ENCODE measurements at regions not wholly inside any gene's neighbourhood (a gene's known extent, or its start where the extent isn't known, plus 50 kb on each side); places are given as distances from the start of the nearest gene placed in this dataset.

- no CpG with 5 or more reads among the region's 1 CpG for WGBS (ENCODE audit: insufficient coverage)
Observed at GRCh38 chr4:66885501-66886165, 659.7 kb downstream of the CENPC start.

GRCh38 chr4:66876946-66877345 is 668.4 kb downstream of the CENPC start:
- no peak for DNase-seq
- Histone ChIP-seq H3K4me1 (ENCODE audit: control insufficient read depth, insufficient read depth, low read length) (no peaks in the 10 kb centered on the region), H3K27me3 (ENCODE audit: control insufficient read depth, insufficient read depth, low read length) (no peaks in the 10 kb centered on the region), H3K36me3 (ENCODE audit: control insufficient read depth, insufficient read depth, low read length) (no peaks in the 10 kb centered on the region), H3K27ac (ENCODE audit: low read length) (no peak overlapping the region), H3K4me3 (ENCODE audit: low read length) (no peak overlapping the region), H3K9me3 (replicated peaks; ENCODE audit: control insufficient read depth, low read depth, low read length) (no peaks in the 10 kb centered on the region)
- WGBS (ENCODE audit: insufficient coverage) = no CpG with 5 or more reads among the region's 2 CpGs

More at GRCh38 chr4:66885501-66886165, 659.7 kb downstream of the CENPC start:
- Histone ChIP-seq H3K9me3 (replicated peaks; ENCODE audit: control insufficient read depth, low read depth, low read length) (peaks cover 3% of the 10 kb centered on the region), H3K27me3 (ENCODE audit: control insufficient read depth, insufficient read depth, low read length) (no peaks in the 10 kb centered on the region), H3K36me3 (ENCODE audit: control insufficient read depth, insufficient read depth, low read length) (no peaks in the 10 kb centered on the region), H3K4me1 (ENCODE audit: control insufficient read depth, insufficient read depth, low read length) (no peaks in the 10 kb centered on the region), H3K4me3 (ENCODE audit: low read length) (no peak overlapping the region), H3K27ac (ENCODE audit: low read length) (no peak overlapping the region)
- DNase-seq = no peak

GRCh38 chr4:66872661-66873060 is 672.6 kb downstream of the CENPC start:
- Histone ChIP-seq H3K36me3 (ENCODE audit: control insufficient read depth, insufficient read depth, low read length) (no peaks in the 10 kb centered on the region), H3K27ac (ENCODE audit: low read length) (no peak overlapping the region), H3K27me3 (ENCODE audit: control insufficient read depth, insufficient read depth, low read length) (no peaks in the 10 kb centered on the region), H3K4me1 (ENCODE audit: control insufficient read depth, insufficient read depth, low read length) (no peaks in the 10 kb centered on the region), H3K4me3 (ENCODE audit: low read length) (no peak overlapping the region), H3K9me3 (replicated peaks; ENCODE audit: control insufficient read depth, low read depth, low read length) (no peaks in the 10 kb centered on the region)
- WGBS (ENCODE audit: insufficient coverage) = no CpG with 5 or more reads among the region's 1 CpG
- no peak for DNase-seq

- DNase-seq = no peak
- H3K36me3 ChIP-seq (ENCODE audit: control insufficient read depth, insufficient read depth, low read length) = no peaks in the 10 kb centered on the region
Observed at GRCh38 chr4:66863481-66863880, 681.8 kb downstream of the CENPC start.

GRCh38 chr4:66855956-66856355 is 689.3 kb downstream of the CENPC start:
- Histone ChIP-seq H3K27ac (ENCODE audit: low read length) (no peak overlapping the region), H3K36me3 (ENCODE audit: control insufficient read depth, insufficient read depth, low read length) (no peaks in the 10 kb centered on the region), H3K9me3 (replicated peaks; ENCODE audit: control insufficient read depth, low read depth, low read length) (no peaks in the 10 kb centered on the region), H3K4me1 (ENCODE audit: control insufficient read depth, insufficient read depth, low read length) (no peaks in the 10 kb centered on the region), H3K27me3 (ENCODE audit: control insufficient read depth, insufficient read depth, low read length) (no peaks in the 10 kb centered on the region), H3K4me3 (ENCODE audit: low read length) (no peak overlapping the region)
- DNase-seq = no peak
- WGBS (ENCODE audit: insufficient coverage) = no CpG with 5 or more reads among the region's 1 CpG

More at GRCh38 chr4:66863481-66863880, 681.8 kb downstream of the CENPC start:
- no peaks in the 10 kb centered on the region for H3K4me1 ChIP-seq (ENCODE audit: control insufficient read depth, insufficient read depth, low read length)
- no peak overlapping the region for H3K27ac ChIP-seq (ENCODE audit: low read length)
- H3K27me3 ChIP-seq (ENCODE audit: control insufficient read depth, insufficient read depth, low read length) = no peaks in the 10 kb centered on the region
- no peak overlapping the region for H3K4me3 ChIP-seq (ENCODE audit: low read length)
- H3K9me3 ChIP-seq (replicated peaks; ENCODE audit: control insufficient read depth, low read depth, low read length) = no peaks in the 10 kb centered on the region

- H3K4me1 ChIP-seq (ENCODE audit: control insufficient read depth, insufficient read depth, low read length) = no peaks in the 10 kb centered on the region
- H3K4me3 ChIP-seq (ENCODE audit: low read length) = no peak overlapping the region
- no peaks in the 10 kb centered on the region for H3K27me3 ChIP-seq (ENCODE audit: control insufficient read depth, insufficient read depth, low read length)
- no peak overlapping the region for H3K27ac ChIP-seq (ENCODE audit: low read length)
- no peaks in the 10 kb centered on the region for H3K9me3 ChIP-seq (replicated peaks; ENCODE audit: control insufficient read depth, low read depth, low read length)
- no peak for DNase-seq
- H3K36me3 ChIP-seq (ENCODE audit: control insufficient read depth, insufficient read depth, low read length) = no peaks in the 10 kb centered on the region
- no CpG with 5 or more reads among the region's 3 CpGs for WGBS (ENCODE audit: insufficient coverage)
Observed at GRCh38 chr4:66853845-66854244, 691.5 kb downstream of the CENPC start.

GRCh38 chr4:66852843-66853242 is 692.5 kb downstream of the CENPC start:
- DNase-seq = peak; percentile 10

GRCh38 chr4:66849596-66849995 is 695.7 kb downstream of the CENPC start:
- H3K27me3 ChIP-seq (ENCODE audit: control insufficient read depth, insufficient read depth, low read length) = no peaks in the 10 kb centered on the region
- no peak overlapping the region for H3K27ac ChIP-seq (ENCODE audit: low read length)
- no peaks in the 10 kb centered on the region for H3K4me1 ChIP-seq (ENCODE audit: control insufficient read depth, insufficient read depth, low read length)
- H3K9me3 ChIP-seq (replicated peaks; ENCODE audit: control insufficient read depth, low read depth, low read length) = no peaks in the 10 kb centered on the region
- H3K36me3 ChIP-seq (ENCODE audit: control insufficient read depth, insufficient read depth, low read length) = no peaks in the 10 kb centered on the region
- no CpG with 5 or more reads among the region's 1 CpG for WGBS (ENCODE audit: insufficient coverage)
- no peak for DNase-seq
- no peak overlapping the region for H3K4me3 ChIP-seq (ENCODE audit: low read length)

More at GRCh38 chr4:66852843-66853242, 692.5 kb downstream of the CENPC start:
- Histone ChIP-seq H3K27ac (ENCODE audit: low read length) (no peak overlapping the region), H3K36me3 (ENCODE audit: control insufficient read depth, insufficient read depth, low read length) (no peaks in the 10 kb centered on the region), H3K9me3 (replicated peaks; ENCODE audit: control insufficient read depth, low read depth, low read length) (no peaks in the 10 kb centered on the region), H3K4me3 (ENCODE audit: low read length) (no peak overlapping the region), H3K4me1 (ENCODE audit: control insufficient read depth, insufficient read depth, low read length) (no peaks in the 10 kb centered on the region), H3K27me3 (ENCODE audit: control insufficient read depth, insufficient read depth, low read length) (no peaks in the 10 kb centered on the region)
- WGBS (ENCODE audit: insufficient coverage) = 49% methylated on average over 2 of the region's 2 CpGs

- Histone ChIP-seq H3K27me3 (ENCODE audit: control insufficient read depth, insufficient read depth, low read length) (no peaks in the 10 kb centered on the region), H3K9me3 (replicated peaks; ENCODE audit: control insufficient read depth, low read depth, low read length) (no peaks in the 10 kb centered on the region), H3K4me1 (ENCODE audit: control insufficient read depth, insufficient read depth, low read length) (no peaks in the 10 kb centered on the region), H3K4me3 (ENCODE audit: low read length) (no peak overlapping the region), H3K36me3 (ENCODE audit: control insufficient read depth, insufficient read depth, low read length) (no peaks in the 10 kb centered on the region), H3K27ac (ENCODE audit: low read length) (no peak overlapping the region)
- WGBS (ENCODE audit: insufficient coverage) = no CpG with 5 or more reads among the region's 1 CpG
- DNase-seq = no peak
Observed at GRCh38 chr4:66842724-66843088, 702.6 kb downstream of the CENPC start.

GRCh38 chr4:66842026-66842723 is 703.1 kb downstream of the CENPC start:
- Histone ChIP-seq H3K27me3 (ENCODE audit: control insufficient read depth, insufficient read depth, low read length) (no peaks in the 10 kb centered on the region), H3K36me3 (ENCODE audit: control insufficient read depth, insufficient read depth, low read length) (no peaks in the 10 kb centered on the region), H3K27ac (ENCODE audit: low read length) (no peak overlapping the region), H3K4me3 (ENCODE audit: low read length) (no peak overlapping the region), H3K4me1 (ENCODE audit: control insufficient read depth, insufficient read depth, low read length) (no peaks in the 10 kb centered on the region), H3K9me3 (replicated peaks; ENCODE audit: control insufficient read depth, low read depth, low read length) (no peaks in the 10 kb centered on the region)
- no peak for DNase-seq
- no CpG with 5 or more reads among the region's 4 CpGs for WGBS (ENCODE audit: insufficient coverage)

Measured in muscle of leg (tissue), 3 donors.